GM12878 (cell line): ENCODE measurements at regions not wholly inside any gene's neighbourhood (a gene's known extent, or its start where the extent isn't known, plus 50 kb on each side); places are given as distances from the start of the nearest gene placed in this dataset.

Experiments used
- ATAC-seq: fragments of 200-7000 bp; cut with Tn5 transposase; 3 replicates; pipeline ENCODE4 v1.9.1; 2020; ENCODE audit warnings: mild to moderate bottlenecking, moderate library complexity
- BruUV-seq: library from RNA; stranded (reverse); fragments of 400-500 nt; replicated peaks from 2 replicates; lab custom pipeline; 2021; lab: Mats Ljungman, UMichigan
- CTCF ChIA-PET: fragments of 300-600 bp; sonication (Branson Sonifier 250); formaldehyde crosslinking; extraction: SDS; loops from one replicate; lab custom pipeline; 2021; ENCODE audit warnings: inconsistent platforms; lab: Yijun Ruan, JAX
- POLR2A ChIA-PET: fragments of 350-600 bp; formaldehyde crosslinking; extraction: SDS; loops from one replicate; lab custom pipeline; 2021; ENCODE audit warnings: inconsistent platforms; lab: Charles Lee
- RAD21 ChIA-PET: fragments of 300-600 bp; sonication (Branson Sonifier 250); formaldehyde crosslinking; loops from one replicate; lab custom pipeline; 2023; ENCODE audit warnings: antibody characterized with exemption; ENCODE audit not compliant: unreplicated experiment; lab: Charles Lee
- SMC1A ChIA-PET: fragments of 300-600 bp; sonication (Branson Sonifier 250); formaldehyde crosslinking; loops from one replicate; lab custom pipeline; 2023; ENCODE audit not compliant: unreplicated experiment, uncharacterized antibody; lab: Charles Lee
- DNase-seq: peaks from one replicate; pipeline ENCODE4 v3.0.0-alpha.2; 2011; ENCODE audit warnings: low read depth, low spot score
- FAIRE-seq: peaks from 3 replicates; lab custom pipeline; 2011; peaks lifted over from hg19 to GRCh38; lab: Jason Lieb, UNC
- H2AFZ ChIP-seq: 2 replicates; pipeline ENCODE4 v1.6.0; 2011; ENCODE audit warnings: low read depth, low read length, control low read depth; ENCODE audit not compliant: control insufficient read depth
- H3K27ac ChIP-seq: 2 replicates; pipeline ENCODE4 v1.5.1; 2011; ENCODE audit warnings: control low read depth; ENCODE audit not compliant: control insufficient read depth, insufficient read depth
- H3K27me3 ChIP-seq, 2 experiments: replicated peaks in 1 of 2; 2 replicates each; pipeline versions ENCODE4 v1.6.0 to v1.6.1; 2011; ENCODE audit warnings: low read length in 1 of 2; ENCODE audit not compliant: control insufficient read depth in 2 of 2, insufficient read depth in 2 of 2
- H3K36me3 ChIP-seq, 2 experiments: 2 replicates each; pipeline ENCODE4 v1.5.1; 2011; ENCODE audit warnings: low read length in 1 of 2; ENCODE audit not compliant: control insufficient read depth in 2 of 2, insufficient read depth in 2 of 2
- H3K4me1 ChIP-seq: 2 replicates; pipeline ENCODE4 v1.6.1; 2011; ENCODE audit warnings: mild to moderate bottlenecking, low read length, moderate library complexity, mixed read lengths; ENCODE audit not compliant: control insufficient read depth, insufficient read depth
- H3K4me2 ChIP-seq: 2 replicates; pipeline ENCODE4 v1.6.0; 2011; ENCODE audit warnings: control low read depth; ENCODE audit not compliant: control insufficient read depth, insufficient read depth
- H3K4me3 ChIP-seq: fragments of 200-600 bp; sonication (generic); 2 replicates; pipeline ENCODE4 v1.5.1; 2016
- H3K79me2 ChIP-seq: 2 replicates; pipeline ENCODE4 v1.6.0; 2011; ENCODE audit warnings: low read length; ENCODE audit not compliant: control insufficient read depth, insufficient read depth
- H3K9ac ChIP-seq: 2 replicates; pipeline ENCODE4 v1.8.0; 2011; ENCODE audit warnings: low read length, control low read depth, mixed read lengths; ENCODE audit not compliant: control insufficient read depth, insufficient read depth
- H3K9me3 ChIP-seq: replicated peaks from 3 replicates; pipeline ENCODE4 v1.5.1; 2011; ENCODE audit warnings: mild to moderate bottlenecking, low read length; ENCODE audit not compliant: control insufficient read depth, insufficient read depth
- H4K20me1 ChIP-seq: 2 replicates; pipeline ENCODE4 v1.6.0; 2011; ENCODE audit not compliant: control insufficient read depth, insufficient read depth
- ATF3 ChIP-seq: IDR thresholded peaks from 2 replicates; pipeline ENCODE4 v1.6.1; 2011; ENCODE audit warnings: low read depth, mild to moderate bottlenecking, low read length, moderate library complexity, borderline replicate concordance; ENCODE audit errors: extremely low read depth
- EED ChIP-seq: sonication (generic); IDR thresholded peaks from 2 replicates; pipeline ENCODE4 v1.6.1; 2016; ENCODE audit warnings: antibody characterized with exemption, low read depth
- GABPA ChIP-seq: IDR thresholded peaks from 2 replicates; pipeline ENCODE4 v1.6.1; 2014; ENCODE audit warnings: antibody characterized with exemption, low read depth, mild to moderate bottlenecking, inconsistent platforms
- HDGF ChIP-seq: fragments of 450-650 bp; IDR thresholded peaks from 2 replicates; pipeline ENCODE4 v1.6.1; 2016; ENCODE audit warnings: antibody characterized with exemption
- IKZF2 ChIP-seq, 2 experiments: fragments of 450-650 bp; IDR thresholded peaks; 2 replicates each; pipeline ENCODE4 v1.6.1; 2017; ENCODE audit warnings: mild to moderate bottlenecking in 2 of 2, moderate library complexity in 2 of 2
- NFXL1 ChIP-seq: fragments of 450-650 bp; IDR thresholded peaks from 2 replicates; pipeline ENCODE4 v1.6.1; 2017; ENCODE audit warnings: antibody characterized with exemption, mild to moderate bottlenecking, borderline replicate concordance
- PBX3 ChIP-seq: IDR thresholded peaks from 2 replicates; pipeline ENCODE4 v1.6.1; 2011; ENCODE audit warnings: mild to moderate bottlenecking, low read depth, low read length, moderate library complexity; ENCODE audit not compliant: insufficient replicate concordance
- POLR2A ChIP-seq: IDR thresholded peaks from 2 replicates; pipeline ENCODE4 v1.6.1; 2011; ENCODE audit warnings: low read depth, mild to moderate bottlenecking, low read length
- POLR2AphosphoS2 ChIP-seq: IDR thresholded peaks from 2 replicates; pipeline ENCODE4 v1.6.1; 2011; ENCODE audit warnings: low read depth, mild to moderate bottlenecking, low read length, improper control_type of control experiment, moderate library complexity
- SMAD5 ChIP-seq: IDR thresholded peaks from 2 replicates; pipeline ENCODE4 v1.6.1; 2016; ENCODE audit warnings: antibody characterized with exemption, low read depth
- SREBF1 ChIP-seq: IDR thresholded peaks from 2 replicates; pipeline ENCODE4 v1.6.1; 2012; ENCODE audit warnings: mild to moderate bottlenecking, low read length
- SUPT20H ChIP-seq: IDR thresholded peaks from 2 replicates; pipeline ENCODE4 v1.6.1; 2011; ENCODE audit warnings: low read depth, mild to moderate bottlenecking, low read length, moderate library complexity, borderline replicate concordance; ENCODE audit not compliant: control insufficient read depth
- YY1 ChIP-seq: IDR thresholded peaks from 2 replicates; pipeline ENCODE4 v1.6.1; 2011; ENCODE audit warnings: low read depth, mild to moderate bottlenecking, low read length
- ZNF207 ChIP-seq: fragments of 450-650 bp; IDR thresholded peaks from 2 replicates; pipeline ENCODE4 v1.6.1; 2014; ENCODE audit warnings: antibody characterized with exemption, mild to moderate bottlenecking, borderline replicate concordance
- ZNF384 ChIP-seq: IDR thresholded peaks from 2 replicates; pipeline ENCODE4 v1.6.1; 2012; ENCODE audit warnings: low read depth, mild to moderate bottlenecking, low read length, improper control_type of control experiment, borderline replicate concordance
- WGBS: methylation state at CpG from one replicate; pipeline ENCODE4 v1.1.6; 2016; ENCODE audit warnings: low lambda C conversion rate; ENCODE audit not compliant: insufficient replicate concordance, insufficient coverage; ENCODE audit errors: missing lambda C conversion rate; 5-methylcytosine and 5-hydroxymethylcytosine counted together
- in situ Hi-C: fragments of 300-500 bp; cut with MboI; formaldehyde crosslinking; loops from 9 replicates; pipeline ENCODE4 v1.14.3; 2018; ENCODE audit warnings: mixed read lengths
- intact Hi-C: fragments of 100-400 bp; cut with micrococcal nuclease; formaldehyde crosslinking; loops from one replicate; pipeline ENCODE4 v1.14.2; 2022; ENCODE audit not compliant: unreplicated experiment
- TF ChIP-seq, protein P1 (sequence below): IDR thresholded peaks from 2 replicates; pipeline ENCODE4 v1.6.1; 2011; ENCODE audit warnings: borderline replicate concordance, low read depth, mild to moderate bottlenecking, moderate library complexity, mixed read lengths, low read length; ENCODE audit not compliant: insufficient read depth; ENCODE audit errors: extremely low read length

DNA sequence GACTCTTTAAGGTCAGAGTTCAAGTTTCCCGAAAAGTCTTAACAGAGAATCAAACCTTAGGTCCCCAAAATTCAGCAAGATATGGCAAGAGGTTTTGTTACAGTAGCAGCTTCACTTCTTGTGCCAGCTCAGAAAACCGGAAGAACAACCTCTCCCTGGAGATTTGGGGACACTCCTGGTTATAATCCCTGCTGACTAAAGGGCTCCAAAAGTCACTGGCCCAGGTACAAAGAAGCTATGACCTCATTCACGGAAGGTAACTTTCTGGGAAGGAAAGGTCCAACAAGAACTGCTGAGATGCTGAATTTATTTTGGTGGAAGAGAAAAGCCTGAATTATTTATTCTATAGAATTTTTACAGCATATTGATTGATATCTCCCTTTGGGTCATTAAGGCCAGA lies 55.6 kb upstream of the DIO2 start:
- TF ChIP-seq NFXL1 (no peak), SMAD5 (no peak), HDGF (no peak), ZNF384 (no peak), ATF3 (no peak), SREBF1 (no peak), PBX3 (no peak), ZNF207 (no peak), POLR2AphosphoS2 (no peak), GABPA (no peak), POLR2A (no peak), SUPT20H (no peak), IKZF2 (IDR thresholded peaks at IDR 0.05) (no peak), YY1 (no peak), EED (no peak)
- TF ChIP-seq, protein P1, sequence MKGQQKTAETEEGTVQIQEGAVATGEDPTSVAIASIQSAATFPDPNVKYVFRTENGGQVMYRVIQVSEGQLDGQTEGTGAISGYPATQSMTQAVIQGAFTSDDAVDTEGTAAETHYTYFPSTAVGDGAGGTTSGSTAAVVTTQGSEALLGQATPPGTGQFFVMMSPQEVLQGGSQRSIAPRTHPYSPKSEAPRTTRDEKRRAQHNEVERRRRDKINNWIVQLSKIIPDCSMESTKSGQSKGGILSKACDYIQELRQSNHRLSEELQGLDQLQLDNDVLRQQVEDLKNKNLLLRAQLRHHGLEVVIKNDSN = no peak
- Histone ChIP-seq H3K36me3 (no peaks in the 10 kb centered on the region), H3K27ac (no peak overlapping the region), H3K4me1 (no peaks in the 10 kb centered on the region), H3K4me3 (no peak overlapping the region), H3K27me3 (no peaks in the 10 kb centered on the region), H3K9me3 (no peaks in the 10 kb centered on the region), H3K9ac (no peak overlapping the region), H2AFZ (no peak overlapping the region), H3K4me2 (no peak overlapping the region), H3K79me2 (no peaks in the 10 kb centered on the region), H4K20me1 (no peaks in the 10 kb centered on the region)
- SMC1A ChIA-PET = interaction anchor here (1.3 kb wide), 1 partner anchor 9 kb away, joined by 3 read pairs; no protein-coding TSS in a partner anchor
- no TSS peak for BruUV-seq
- POLR2A ChIA-PET = no interaction called here
- intact Hi-C loops (no loop called here), in situ Hi-C loops (no loop called here)
- RAD21 ChIA-PET = no interaction called here
- FAIRE-seq (no peak), ATAC-seq (no peak), DNase-seq (no peak)
- 14% methylated on average over 3 of the region's 3 CpGs for WGBS
- CTCF ChIA-PET = no interaction called here
